ENCODE measurements at regions not wholly inside any gene's neighbourhood (a gene's known extent, or its start where the extent isn't known, plus 50 kb on each side); places are given as distances from the start of the nearest gene placed in this dataset.
"Not testable (repeated sequence)": the region's sequence is repeated elsewhere in the genome, so short reads cannot be mapped to it uniquely, and the experiment has no call there.

DNA sequence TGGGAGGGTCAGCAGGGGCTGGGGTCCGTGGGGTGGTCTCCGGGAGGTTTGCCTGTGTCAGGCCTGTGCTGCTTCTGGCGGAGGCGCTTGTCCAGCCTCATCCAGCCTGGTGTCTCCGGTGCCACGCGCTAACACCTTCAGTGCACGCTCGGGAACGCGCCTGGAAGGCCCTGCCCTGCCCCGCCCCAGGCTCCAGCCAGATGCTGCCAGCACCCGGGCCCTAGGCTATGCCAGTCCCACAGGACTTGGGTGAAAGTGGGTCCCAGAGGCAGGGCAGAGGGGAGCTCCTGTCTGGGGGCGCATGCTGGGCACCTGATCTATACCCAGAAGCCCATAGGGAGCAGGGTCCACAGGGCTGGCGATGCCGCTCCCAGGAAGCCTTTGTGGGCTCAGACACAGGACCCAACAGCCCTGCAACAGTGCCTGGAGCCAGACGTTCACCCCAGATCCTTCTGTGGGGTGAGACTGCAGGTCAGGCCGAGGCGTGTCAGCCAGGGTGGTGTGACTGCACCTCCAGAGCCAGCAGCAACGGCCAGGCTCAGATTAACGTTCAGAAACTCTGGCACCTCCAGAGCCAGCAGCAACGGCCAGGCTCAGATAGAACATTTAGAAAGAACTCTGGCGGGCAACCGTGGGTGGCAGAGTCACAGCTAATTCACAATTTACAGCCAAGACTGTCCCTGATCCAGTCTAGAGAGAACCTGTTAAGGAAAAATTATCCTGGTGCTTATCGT, 5423.2 kb upstream of the TPTE start:
- DNase-seq (ENCODE audit: low spot score); intact Hi-C loops (cut with DNase I): not testable (repeated sequence)

DNA sequence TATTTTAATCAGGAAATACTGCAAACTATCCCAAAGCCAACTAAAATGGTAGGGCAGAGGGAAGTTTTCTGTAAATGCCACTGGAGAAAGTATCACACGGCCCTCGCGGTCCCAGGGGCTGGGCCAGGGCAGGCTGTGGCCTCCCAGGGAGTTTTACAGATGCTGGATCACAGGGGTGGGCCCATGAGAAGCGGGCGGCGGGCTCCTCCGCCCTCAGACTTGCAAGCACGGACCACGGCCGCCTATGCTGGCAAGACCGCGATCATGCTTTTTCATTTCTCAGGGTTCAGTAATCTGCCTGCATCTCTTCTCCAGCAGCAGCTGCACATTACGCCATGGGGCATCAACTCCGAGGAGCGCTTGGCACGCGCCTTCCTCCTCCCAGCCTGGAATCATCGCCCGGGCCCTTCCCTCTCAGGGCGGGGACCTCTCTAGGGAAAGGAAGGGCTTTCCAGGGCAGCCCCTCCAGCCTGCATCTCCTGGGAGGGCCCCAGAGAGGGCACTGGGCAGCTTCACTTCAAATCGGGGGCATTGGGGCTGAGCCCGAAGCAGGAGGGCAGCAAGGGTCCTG, 5420.7 kb upstream of the TPTE start:
- intact Hi-C loops (cut with DNase I) = not testable (repeated sequence)

DNA sequence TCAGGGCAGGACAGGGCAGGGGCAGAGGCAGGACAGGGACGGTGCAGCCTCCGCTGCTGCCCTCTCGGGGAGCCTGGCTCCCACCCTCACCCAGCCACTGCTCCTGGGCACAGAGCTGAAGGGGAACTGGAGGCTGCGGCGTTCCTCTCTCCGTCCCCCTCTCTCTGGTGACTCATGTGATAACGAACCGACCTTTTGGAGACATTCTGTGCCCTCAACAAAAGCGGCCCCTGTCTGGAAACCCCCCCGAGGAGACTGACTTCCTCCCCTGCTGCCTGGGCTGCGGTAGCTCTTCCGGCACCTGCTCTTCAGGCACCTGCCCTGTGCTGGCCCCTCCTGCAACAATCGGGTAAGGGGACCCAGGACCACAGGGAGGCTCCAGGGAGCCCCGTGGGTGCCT, 5419.6 kb upstream of the TPTE start:
- peak; percentile 73 for DNase-seq (ENCODE audit: low spot score)
- intact Hi-C loops (cut with DNase I) = not testable (repeated sequence)

More for the DNA sequence above, 5420.7 kb upstream of the TPTE start:
- not testable (repeated sequence) for DNase-seq (ENCODE audit: low spot score)

DNA sequence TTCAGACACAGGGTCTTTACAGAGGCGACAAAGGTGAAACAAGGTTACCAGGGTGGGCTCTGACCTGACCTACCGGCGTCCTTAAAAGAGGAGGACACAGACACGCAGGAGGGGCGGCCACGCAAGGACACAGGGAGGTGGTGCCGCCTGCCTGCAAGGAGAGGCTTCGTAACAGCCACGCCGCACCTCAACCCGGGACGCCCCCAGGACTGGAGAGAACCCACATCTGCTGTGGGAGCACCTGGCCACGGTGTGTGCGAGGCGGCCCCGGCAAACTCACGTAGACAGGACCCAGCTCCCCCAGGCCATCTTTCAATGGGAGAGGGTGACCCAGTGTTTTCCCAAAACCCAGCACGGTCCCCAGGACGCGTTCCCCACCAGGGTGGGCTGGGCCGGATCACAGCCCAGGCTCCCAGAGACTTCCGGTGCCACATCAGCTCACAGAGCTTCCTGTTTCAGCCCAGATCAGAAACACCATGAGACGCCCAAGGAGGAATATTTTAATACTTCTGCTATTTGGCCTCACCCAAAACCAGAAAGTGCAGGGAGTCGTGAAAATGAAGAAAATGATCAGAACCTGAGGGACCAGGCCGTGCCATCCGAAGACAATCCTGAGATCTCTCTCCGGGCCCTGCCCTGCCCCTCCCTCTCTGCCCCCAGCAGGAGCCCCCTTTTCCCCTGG, 5417.4 kb upstream of the TPTE start:
- intact Hi-C loops (cut with DNase I) = not testable (repeated sequence)
- DNase-seq (ENCODE audit: low spot score) = peak; percentile 75

DNA sequence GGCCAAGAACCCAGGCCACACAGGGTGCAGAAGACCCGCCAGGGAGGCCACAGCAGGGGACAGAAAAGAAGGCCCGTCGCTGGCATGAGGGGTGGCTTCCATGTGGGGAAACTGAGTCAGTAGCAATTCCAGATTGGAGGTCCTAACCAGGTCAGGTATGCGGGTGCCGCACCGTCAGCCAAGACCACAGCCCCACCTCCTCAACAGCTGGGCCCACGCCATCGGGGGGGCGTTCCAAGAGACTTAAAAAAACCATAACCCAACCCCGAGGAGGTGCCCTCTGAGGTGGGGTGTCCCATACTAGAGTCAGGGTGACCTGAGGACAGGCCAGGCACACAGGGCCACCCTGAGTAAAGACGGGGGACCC, 5416.8 kb upstream of the TPTE start:
- intact Hi-C loops (cut with DNase I) = not testable (repeated sequence)

DNA sequence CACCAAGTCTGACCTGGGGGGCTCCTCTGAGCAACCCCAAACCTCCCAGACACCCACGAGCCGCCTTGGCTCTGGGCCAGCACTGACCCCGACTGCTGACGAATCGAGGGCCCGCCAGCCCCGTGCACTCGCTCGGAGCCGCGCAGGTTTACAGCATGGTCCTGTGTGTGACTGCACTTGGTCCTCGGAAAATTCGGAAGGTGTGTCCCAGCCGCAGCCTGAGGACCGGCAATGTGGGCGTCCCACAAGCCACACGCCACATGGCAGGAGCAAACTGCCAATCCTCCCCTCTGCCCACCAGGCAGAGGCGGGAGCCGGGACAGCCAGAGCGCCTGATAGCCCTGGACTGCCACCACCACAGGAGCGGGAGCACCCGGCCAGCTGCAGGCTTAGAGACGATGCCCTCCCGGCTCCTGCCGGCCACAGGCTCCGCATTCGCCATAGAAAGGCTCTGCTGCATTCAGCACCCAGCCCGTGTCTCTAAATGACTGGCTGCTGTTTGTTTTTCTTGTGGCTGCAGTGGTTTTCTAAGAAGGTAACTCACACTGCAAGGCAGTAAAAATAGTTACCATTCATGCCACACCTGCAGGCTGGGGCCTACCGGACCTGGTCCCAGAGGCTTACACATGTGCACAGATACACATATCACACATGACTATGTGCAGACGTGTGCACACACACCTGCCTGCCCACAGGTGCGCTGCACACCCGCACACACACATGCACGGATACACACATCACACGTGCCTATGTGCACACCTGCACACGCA, 5415.3 kb upstream of the TPTE start:
- intact Hi-C loops (cut with DNase I) = not testable (repeated sequence)
- peak; percentile 47 for DNase-seq (ENCODE audit: low spot score)

More for the DNA sequence above, 5416.8 kb upstream of the TPTE start:
- DNase-seq (ENCODE audit: low spot score) = not testable (repeated sequence)

DNA sequence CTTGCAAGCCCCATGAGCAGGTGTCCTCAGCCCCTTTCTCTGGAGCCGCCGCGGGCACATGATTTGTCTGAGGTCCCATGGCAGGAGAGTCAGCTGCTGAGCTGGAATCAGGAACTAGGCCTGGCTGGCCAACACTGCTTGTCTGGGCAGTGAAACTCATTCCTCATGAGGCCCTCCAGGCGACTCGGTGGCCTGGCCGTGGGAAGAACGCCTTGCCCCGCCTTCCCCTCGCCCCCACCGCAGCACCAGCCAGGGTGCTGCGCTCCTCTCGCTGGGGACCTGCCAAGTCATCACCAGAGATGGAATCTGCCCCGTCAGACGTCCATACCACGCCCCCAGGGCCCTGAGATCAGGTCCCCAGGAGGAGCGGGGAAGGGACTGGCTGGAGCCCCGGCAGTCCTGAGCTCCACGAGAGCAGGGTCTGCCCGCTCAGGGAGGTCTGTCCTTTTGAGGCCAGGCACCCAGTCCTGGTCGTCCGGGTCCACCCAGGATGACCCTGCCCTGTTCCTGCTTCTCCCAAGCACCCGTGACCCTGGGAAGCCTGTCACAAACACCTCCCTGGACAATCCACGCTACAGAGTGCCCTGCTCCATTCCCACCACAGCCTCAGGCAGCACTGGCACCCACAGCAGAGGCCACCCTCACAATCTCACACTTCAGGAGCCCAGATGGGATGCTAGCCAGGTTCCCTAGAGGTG, 5414.5 kb upstream of the TPTE start:
- DNase-seq (ENCODE audit: low spot score) = peak; percentile 46

DNA sequence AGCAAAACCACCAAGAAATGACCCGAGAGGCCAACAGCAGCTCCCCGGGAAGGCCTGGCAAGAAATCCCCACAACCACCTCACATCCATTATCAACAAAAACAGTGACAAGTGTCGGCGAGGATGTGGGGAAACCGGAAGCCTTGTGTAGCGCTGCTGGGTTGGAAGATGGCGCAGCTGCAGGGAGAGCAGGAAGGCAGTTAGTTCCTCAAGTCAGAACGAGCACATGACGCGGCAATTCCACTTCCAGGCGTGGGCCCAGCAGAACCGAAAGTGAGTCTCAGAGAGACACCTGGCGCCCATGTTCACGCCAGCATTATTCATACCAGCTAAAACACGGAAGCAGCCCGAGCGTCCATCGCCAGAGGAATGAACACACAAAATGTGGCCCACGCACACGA, 5413.7 kb upstream of the TPTE start:
- DNase-seq (ENCODE audit: low spot score) = not testable (repeated sequence)

More for the DNA sequence above, 5414.5 kb upstream of the TPTE start:
- intact Hi-C loops (cut with DNase I) = not testable (repeated sequence)

DNA sequence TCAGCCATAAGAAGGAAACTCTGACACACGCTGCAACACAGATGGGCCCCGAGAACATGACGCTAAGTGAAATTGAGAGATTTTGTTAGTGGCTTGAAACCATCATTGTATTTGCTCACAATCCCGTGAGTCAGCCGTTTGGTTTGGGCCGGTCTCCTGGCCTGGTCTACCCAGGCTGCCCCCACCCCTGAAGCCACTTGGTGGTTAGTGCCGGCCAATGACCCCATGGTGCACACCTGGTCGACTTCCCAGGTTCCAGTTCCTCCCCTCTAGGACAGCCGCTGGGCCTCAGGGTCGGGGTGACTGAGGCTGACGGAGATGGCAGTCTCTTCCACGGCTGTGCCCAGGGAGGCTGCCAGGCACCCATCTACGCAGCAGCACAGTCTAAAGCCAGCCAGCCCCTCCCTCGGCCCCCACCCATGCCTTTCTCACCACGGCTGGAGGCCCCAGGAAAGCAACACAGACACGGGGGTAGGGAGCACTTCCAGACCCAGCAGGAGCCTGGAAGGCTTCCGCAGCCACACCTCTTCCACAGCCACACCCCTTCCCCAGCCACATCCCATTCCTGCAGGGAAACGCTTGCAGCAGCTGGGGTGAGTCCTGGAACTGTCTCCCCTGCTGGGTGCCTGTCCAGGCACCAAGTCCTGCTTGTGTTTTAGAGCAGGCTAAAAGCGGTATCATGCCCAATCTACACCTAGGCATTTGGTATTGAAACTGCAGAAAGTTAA, 5413.2 kb upstream of the TPTE start:
- DNase-seq (ENCODE audit: low spot score) = peak; percentile 24

More for the DNA sequence above, 5413.7 kb upstream of the TPTE start:
- intact Hi-C loops (cut with DNase I) = not testable (repeated sequence)

DNA sequence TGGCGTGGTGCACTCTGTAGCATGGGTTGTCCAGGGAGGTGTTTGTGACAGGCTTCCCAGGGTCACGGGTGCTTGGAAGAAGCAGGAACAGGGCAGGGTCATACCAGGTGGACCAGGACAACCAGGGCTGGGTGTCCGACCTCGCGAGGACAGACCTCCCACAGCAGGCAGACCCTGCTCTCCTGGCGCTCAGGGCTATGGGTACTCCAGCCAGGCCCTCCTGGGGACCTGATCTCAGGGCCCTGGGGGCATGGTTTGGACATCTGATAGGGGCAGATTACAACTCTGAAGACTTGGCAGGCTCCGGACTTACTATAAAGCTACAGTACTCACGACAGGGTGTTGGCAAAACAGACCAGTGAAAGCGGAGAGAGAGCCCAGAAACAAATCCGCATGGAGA, 5410.2 kb upstream of the TPTE start:
- intact Hi-C loops (cut with DNase I) = not testable (repeated sequence)
- DNase-seq (ENCODE audit: low spot score) = peak; percentile 72

More for the DNA sequence above, 5413.2 kb upstream of the TPTE start:
- intact Hi-C loops (cut with DNase I) = not testable (repeated sequence)

DNA sequence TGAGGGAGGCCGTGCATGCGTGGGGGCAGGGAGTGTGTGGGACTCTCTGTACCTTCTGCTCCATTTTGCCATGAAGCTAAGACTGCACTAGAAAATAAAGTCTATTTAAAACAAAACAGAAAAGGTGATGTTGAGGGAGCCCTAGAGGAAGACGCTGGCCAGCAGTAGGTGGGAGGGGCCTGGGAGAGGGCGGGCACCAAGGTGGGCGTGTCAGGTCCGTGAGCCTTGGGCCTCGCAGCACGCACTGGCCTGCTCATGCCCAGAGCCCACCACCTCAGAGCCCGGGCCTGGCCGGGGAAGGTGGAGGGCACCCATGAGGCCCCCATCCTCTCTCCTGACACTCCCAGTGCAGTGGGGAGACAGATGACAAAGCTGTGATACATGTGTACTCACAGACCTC, 5408.3 kb upstream of the TPTE start:
- intact Hi-C loops (cut with DNase I); DNase-seq (ENCODE audit: low spot score): not testable (repeated sequence)

DNA sequence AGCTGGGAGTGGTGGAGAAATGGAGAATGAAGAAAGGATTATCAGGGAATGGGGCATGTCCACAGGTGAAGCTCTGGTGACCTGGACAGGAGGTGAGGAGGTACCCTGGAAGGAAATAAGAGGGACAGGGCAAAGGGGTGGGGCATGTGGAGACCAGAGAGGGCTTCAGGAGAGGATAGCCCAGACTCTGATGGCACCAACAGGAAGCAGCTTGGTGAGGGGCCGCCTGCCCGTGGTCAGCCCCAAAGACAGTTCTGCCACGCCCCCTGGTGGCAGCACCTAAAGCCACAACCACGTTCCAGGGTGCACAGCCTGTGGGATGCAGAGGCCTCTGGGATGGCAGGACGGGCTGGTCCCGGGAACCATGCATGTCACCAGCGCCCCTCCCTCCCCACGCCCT, 5406.9 kb upstream of the TPTE start:
- DNase-seq (ENCODE audit: low spot score); intact Hi-C loops (cut with DNase I): not testable (repeated sequence)

DNA sequence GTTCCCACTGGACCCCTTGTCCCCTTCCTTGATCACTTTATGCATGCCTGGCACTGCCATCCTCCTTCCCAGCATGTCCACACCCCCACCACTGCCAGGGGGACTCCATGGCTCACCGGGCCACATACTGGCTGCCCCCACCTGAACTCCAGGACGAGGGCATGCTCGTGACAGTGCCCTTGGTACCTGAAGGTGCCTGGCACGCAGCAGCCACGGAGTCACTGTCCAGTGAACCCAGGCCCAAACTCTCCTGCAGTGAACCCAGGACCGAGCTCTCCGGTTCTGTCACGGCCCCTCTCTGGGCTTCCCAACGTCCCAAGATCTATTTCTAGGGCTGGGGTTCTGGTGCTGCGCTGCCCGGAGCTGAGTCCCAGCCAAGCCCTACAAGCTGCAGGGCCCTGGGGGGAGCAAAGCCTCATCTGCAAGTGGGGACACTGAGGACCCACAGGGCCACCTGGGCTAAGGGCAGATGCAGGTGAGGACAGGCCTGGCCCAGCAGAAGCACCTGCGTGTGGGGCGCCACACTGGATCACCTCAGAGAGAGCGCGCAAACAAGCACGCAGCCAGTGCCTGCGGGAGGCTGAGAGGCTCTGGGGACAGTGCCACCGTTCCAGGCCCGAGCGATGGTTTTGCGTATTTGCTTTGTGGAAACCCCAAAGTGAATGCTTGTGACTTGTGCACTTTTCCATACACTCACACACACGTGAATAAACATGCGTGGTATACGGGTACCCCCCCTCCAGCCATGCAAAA, 5406.3 kb upstream of the TPTE start:
- peak; percentile 46 for DNase-seq (ENCODE audit: low spot score)
- intact Hi-C loops (cut with DNase I) = not testable (repeated sequence)

DNA sequence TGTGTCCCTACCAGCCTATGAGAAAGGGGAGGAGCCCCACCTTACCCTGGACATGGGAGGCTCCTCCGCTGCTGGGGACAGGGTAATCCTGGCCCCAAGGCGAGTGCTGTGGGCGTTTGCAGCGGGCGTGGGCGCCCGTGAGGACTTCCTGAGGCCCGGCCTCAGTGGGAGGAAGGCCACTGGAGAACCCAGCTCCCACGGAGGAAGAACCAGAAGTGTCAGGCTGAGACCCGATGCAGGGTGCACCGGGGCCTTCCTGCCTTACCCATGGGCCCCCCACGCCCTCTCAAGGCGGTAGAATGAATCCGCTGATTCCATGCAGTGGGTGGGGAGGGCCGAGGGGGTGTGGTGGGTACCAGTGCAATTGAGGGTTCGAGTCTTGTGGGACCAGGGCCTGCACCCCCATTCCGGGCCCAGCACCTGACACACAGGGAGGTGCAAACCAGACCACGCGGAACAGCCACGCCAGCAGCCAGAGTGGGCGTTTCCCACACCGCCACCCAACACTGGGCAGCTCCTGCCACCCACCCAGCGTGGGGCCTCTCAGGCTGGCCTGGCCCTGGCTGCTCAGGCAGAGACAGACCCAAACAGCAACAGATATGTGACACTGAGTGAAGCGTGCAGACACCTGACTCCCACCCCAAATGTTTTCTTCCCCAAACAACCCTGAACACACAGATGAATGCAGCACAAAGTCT, 5405.6 kb upstream of the TPTE start:
- peak; percentile 15 for DNase-seq (ENCODE audit: low spot score)
- intact Hi-C loops (cut with DNase I) = not testable (repeated sequence)

DNA sequence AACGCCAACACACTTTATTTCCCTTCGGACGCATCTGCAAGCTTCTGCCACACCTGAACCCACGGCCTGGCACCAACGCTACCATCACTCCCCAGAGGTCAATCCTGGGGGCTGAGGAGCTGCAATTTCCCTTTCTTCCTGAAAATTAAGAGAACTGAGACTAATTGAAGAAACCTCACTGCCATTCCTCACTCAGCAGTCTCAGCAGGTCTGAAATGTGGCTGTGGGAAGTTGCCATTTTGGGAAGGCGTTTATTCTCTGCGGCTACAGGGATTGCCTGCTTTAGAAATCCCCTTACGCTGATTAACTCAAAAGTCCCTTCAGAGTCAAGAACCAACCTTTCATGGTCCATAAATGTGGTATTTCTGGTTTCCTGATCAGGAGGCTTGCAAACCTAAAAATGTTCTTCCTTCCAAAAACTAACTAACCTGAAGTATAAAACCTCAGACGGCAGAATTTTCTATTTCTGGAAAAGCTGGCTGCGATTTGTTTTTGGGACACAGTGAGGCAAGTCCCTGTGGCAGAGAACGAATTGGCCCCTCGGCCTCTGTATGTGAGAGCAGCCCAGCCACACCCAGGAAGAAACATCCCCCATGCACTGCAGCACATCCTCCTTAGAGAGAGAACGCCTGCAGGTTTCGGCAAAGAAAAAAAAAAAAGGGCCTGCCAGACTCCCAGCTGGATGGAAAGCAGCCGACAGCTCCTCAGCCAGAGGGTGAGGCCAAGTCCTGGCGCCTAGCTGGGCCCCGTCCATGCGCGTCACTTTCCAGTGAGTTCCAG, 5404.8 kb upstream of the TPTE start:
- intact Hi-C loops (cut with DNase I); DNase-seq (ENCODE audit: low spot score): not testable (repeated sequence)

DNA sequence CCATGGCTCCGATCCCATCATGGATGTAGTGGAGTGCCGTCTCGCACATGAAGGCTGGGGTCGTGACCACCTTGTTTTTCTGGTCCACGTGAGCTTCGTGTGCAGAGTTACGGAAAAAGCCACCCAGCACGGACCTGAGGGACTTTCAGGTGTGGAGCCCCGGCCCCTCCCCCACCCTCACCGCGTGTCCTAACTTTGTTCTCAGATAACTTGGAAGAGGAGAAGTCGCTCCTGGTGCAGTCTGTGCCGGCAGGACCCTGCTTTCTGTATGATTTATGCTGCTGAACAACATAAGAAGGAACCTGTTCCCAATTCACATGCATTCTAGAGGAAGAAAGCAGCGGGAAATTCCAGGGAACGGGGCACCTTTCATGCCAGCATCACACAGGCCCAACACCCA, 5404.2 kb upstream of the TPTE start:
- DNase-seq (ENCODE audit: low spot score); intact Hi-C loops (cut with DNase I): not testable (repeated sequence)
